GM19463 (cell line): ENCODE measurements at regions not wholly inside any gene's neighbourhood (a gene's known extent, or its start where the extent isn't known, plus 50 kb on each side); places are given as distances from the start of the nearest gene placed in this dataset.
A peak's percentile ranks its signal among the peaks of the same experiment; 100 is the strongest.
"Not testable (repeated sequence)": the region's sequence is repeated elsewhere in the genome, so short reads cannot be mapped to it uniquely, and the experiment has no call there.

Experiments
- ATAC-seq: cut with Tn5 transposase; IDR thresholded peaks from one replicate; pipeline ENCODE4 v1.9.1; 2021; ENCODE audit warnings: mild to moderate bottlenecking, moderate library complexity; ENCODE audit not compliant: unreplicated experiment

DNA sequence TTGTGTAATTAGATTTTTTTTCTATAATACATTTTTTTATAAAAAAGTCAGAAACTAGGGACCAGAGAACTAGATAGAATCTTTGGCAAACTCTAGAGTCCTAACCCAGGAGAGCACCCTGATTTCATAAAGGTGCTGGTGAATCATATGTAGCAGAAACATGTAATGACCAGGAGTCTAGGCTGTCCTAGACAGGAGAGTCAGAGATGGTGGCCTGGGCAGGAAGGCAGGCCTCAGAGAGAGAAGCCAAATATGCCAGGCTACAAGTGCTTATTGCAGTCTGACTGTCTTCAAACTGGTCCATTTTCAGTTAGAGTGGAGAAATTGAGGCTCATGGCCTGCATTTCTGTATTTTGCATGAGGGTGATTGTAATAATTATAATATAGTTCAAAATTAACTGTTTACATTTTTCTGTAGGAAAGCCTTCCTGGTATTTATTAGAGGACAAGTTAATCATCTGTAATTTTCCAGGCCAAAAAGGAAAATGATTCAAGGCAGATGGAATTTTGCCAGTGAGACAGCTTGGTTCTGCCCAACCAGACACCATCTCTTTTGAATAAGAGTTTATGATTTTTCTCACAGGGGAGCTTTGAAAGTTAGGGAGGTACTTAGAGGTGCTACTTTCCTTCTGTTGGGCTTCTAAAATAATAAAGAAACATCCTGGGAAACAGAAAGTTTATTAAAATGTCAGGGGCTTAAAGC is 129.8 kb downstream of the S1PR1 start:
- ATAC-seq, result no peak

- ATAC-seq, result no peak
Measured at GRCh38 chr1:101367630-101368029, 130.8 kb downstream of the S1PR1 start.

- no peak for ATAC-seq
Measured at GRCh38 chr1:101370488-101370887, 133.7 kb downstream of the S1PR1 start.

DNA sequence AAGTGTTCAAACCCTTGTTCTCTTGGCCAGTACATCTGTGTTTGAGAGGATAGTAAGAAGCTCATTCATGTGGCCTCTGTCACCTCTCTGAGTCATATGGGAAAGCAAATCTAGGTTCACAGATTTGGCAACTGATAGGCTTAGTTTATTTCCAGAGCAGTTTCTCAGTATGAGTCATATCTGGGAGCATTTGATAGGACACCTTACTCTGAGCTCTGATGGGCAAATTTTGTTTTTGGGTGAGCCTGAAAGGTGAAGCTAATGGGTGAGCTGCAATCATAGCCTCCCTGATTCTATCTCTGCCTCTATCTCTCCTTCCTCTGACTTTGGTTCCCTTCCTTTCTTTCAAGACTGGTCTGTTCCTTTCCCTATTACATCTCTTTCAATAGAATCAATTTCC is 134.4 kb downstream of the S1PR1 start:
- ATAC-seq, result peak; percentile 96

- no peak for ATAC-seq
Measured at GRCh38 chr1:101373570-101373969, 136.8 kb downstream of the S1PR1 start.

- ATAC-seq, result not testable (repeated sequence)
Measured at GRCh38 chr1:101375448-101375847, 138.6 kb downstream of the S1PR1 start.

- no peak for ATAC-seq
Measured at GRCh38 chr1:101376121-101377083, 139.6 kb downstream of the S1PR1 start.

- no peak for ATAC-seq
Measured at GRCh38 chr1:101377084-101377835, 140.4 kb downstream of the S1PR1 start.

GRCh38 chr1:101379037-101379436 is 142.2 kb downstream of the S1PR1 start:
- ATAC-seq, result no peak

GRCh38 chr1:101379950-101380349 is 143.1 kb downstream of the S1PR1 start:
- ATAC-seq, result peak; percentile 93

- no peak for ATAC-seq
Measured at GRCh38 chr1:101382135-101382534, 145.3 kb downstream of the S1PR1 start.

GRCh38 chr1:101388904-101389546 is 152.2 kb downstream of the S1PR1 start:
- ATAC-seq, result peak; percentile 82

- no peak for ATAC-seq
Measured at GRCh38 chr1:101389547-101389929, 152.7 kb downstream of the S1PR1 start.

DNA sequence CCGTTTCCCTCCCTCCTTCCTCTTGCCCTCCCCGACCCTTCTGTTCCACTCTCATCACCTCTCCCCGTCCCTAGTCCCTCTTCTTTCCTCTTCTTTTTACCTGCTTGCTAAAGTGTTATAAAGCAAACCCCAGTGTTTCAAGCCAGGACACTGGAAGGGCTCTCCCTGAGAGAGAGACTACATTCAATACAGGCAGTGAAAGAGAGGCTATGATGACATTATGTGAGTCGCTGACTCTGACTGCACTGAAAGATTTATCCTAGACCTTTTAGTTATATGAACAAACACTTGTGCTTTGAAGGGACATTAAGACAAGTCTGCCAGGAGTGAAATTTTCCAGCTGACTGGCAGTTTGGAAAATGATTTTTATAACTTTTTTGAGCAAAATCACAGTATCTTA is 155.7 kb downstream of the S1PR1 start:
- ATAC-seq, result no peak

GRCh38 chr1:101394041-101394440 is 157.2 kb downstream of the S1PR1 start:
- ATAC-seq, result no peak

GRCh38 chr1:101399222-101399621 is 162.4 kb downstream of the S1PR1 start:
- no peak for ATAC-seq

GRCh38 chr1:101406271-101406670 is 169.5 kb downstream of the S1PR1 start:
- ATAC-seq, result no peak

- ATAC-seq, result no peak
Measured at GRCh38 chr1:101406681-101407080, 169.9 kb downstream of the S1PR1 start.

DNA sequence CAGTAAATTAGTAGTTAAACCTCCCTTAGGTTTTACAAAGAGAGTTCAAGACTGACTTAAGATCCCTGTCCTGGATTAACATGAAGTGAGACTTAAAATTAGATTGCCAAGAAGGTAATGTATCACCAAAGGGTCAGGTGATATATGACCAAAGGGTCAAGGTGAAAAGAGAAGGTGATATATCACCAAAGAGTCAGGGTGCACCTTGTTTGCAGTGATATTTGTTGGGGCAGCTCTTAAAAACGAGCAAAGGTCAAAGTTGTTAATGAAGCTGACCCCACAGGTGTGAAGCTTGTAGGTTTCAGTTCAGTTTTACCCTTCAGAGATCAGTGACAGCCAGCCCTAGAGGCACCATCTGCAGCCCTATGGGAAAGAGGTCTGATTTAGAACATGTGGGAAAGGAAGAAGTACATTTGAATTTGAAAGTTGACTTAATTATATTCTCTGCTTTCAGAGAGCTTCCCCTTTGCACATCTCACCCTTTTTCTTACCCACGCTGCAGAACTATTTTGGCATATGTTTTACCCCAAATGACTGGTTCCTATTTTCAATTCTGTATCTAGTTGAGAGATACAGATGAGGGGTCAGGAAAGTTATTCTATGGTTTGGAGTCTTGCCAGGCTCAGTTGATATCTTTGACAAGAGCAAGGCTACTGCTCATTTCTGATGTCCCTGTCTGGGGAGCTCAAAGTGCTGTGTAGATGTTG is 170.8 kb downstream of the S1PR1 start:
- ATAC-seq, result peak; percentile 65
